ENCODE measurements at regions not wholly inside any gene's neighbourhood (a gene's known extent, or its start where the extent isn't known, plus 50 kb on each side); places are given as distances from the start of the nearest gene placed in this dataset.

GRCh38 chr18:40210696-40211095 is 1744.3 kb upstream of the PIK3C3 start:
- TF ChIP-seq CTCF (IDR thresholded peaks at IDR 0.05) (no peak), POLR2A (IDR thresholded peaks at IDR 0.05) (no peak)
